DMS153 (cell line): ENCODE measurements at regions not wholly inside any gene's neighbourhood (a gene's known extent, or its start where the extent isn't known, plus 50 kb on each side); places are given as distances from the start of the nearest gene placed in this dataset.

Experiments used
- DNase-seq: peaks from one replicate; lab custom pipeline; 2025; lab: John Stamatoyannopoulos, UW

DNA sequence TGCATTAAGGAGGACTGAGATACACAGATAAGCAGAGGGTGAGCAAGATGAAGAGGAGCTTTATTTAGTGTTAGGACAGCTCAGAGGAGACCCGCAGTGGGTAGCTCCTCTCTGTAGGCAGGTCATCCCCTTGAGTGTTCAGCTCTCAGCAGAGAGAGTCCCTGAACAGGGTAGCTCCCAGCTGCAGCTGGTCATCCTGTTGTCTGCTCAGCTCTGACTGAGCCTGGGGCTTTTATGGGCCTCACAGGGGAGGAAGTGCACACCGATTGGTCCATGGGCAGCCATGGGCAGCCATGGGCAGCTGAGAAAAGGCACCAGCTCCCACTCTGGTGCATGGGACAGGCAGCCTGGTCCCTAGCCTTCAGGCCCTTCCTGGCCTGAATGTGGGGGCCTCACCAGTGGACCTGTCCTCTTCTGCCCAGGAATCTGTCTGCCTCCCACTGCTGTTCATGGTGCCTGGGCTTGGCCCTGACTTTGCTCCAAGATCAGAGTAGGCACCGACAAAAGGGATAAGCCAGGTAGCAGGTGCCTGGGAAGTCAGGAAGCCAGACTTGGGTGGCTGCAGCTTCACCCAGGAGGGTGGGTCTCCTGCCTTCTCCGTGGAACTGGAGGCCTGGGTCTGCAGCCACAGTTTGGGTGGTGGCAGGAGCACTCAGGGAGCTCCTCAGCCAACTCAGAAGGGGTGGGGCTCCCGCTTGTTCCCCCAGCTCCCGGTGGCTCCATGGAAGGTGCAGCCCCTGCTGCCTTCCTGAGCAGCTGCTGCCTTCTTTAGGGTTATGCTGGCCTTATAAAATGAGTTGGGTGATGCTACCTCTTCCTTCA is 54.7 kb downstream of the MYEOV start:
- no peak for DNase-seq

DNA sequence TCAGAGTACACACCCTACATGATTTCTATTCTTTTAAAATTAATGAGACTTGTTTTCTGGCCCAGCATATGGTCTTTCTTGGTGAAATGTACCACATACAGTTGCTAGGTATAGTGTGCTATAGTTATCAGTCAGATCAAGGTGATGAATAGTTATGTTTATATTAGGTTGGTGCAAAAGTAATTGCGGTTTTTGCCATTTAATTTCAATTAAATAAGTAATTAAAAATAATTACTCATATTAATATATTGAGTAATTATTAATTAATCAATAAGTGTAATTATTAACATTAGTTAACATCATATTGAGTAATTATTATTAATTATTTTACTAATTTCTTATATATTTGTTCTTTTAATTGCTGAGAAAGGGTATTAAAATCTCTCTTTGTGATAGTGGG is 56.1 kb downstream of the MYEOV start:
- DNase-seq = no peak

DNA sequence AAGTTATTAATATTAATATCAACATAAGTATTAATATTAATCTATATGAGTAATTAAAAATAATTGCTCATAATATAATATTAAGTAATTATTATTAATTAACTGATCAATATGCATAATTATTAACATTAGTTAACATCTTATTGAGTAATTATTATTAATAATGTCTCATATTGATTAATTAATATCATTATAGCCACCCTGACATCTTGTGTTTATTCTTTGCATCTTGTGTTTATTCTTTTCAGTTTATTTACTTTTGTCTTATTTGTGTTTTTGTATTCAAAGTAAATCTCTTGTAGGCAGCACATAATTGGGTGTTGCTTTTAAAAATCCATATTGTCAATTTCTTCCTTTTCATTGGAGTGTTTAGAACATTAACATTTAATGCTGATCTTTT is 56.6 kb downstream of the MYEOV start:
- DNase-seq = no peak

GRCh38 chr11:69351460-69351859 is 57.5 kb downstream of the MYEOV start:
- DNase-seq = no peak

- no peak for DNase-seq
Observed at GRCh38 chr11:69352166-69352565, 58.2 kb downstream of the MYEOV start.

GRCh38 chr11:69352715-69353319 is 58.9 kb downstream of the MYEOV start:
- DNase-seq = no peak

- DNase-seq = no peak
Observed at GRCh38 chr11:69353696-69354544, 60.0 kb downstream of the MYEOV start.

DNA sequence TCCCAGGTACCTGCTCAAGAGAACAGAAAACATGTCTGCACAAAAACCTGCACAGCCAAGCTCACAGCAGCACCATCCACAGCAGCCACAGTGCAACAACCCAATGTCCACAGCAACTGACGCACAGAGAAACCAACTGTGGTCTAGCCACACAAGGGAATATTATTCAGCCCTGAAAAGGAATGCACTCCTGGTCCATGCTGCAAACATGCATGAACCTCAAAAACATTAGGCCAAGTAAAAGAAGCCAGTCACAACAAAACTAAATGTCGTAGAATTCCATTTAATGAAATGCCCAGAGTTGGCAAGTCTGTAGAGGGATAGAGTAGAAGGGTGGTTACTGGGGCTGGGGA is 60.6 kb downstream of the MYEOV start:
- DNase-seq = no peak

- DNase-seq = no peak
Observed at GRCh38 chr11:69355346-69355940, 61.5 kb downstream of the MYEOV start.

GRCh38 chr11:69355959-69356702 is 62.2 kb downstream of the MYEOV start:
- no peak for DNase-seq

- DNase-seq = no peak
Observed at GRCh38 chr11:69356703-69357457, 62.9 kb downstream of the MYEOV start.

- DNase-seq = no peak
Observed at GRCh38 chr11:69357458-69358397, 63.8 kb downstream of the MYEOV start.

- no peak for DNase-seq
Observed at GRCh38 chr11:69358398-69359020, 64.6 kb downstream of the MYEOV start.

- DNase-seq = no peak
Observed at GRCh38 chr11:69359735-69360480, 66.0 kb downstream of the MYEOV start.

DNA sequence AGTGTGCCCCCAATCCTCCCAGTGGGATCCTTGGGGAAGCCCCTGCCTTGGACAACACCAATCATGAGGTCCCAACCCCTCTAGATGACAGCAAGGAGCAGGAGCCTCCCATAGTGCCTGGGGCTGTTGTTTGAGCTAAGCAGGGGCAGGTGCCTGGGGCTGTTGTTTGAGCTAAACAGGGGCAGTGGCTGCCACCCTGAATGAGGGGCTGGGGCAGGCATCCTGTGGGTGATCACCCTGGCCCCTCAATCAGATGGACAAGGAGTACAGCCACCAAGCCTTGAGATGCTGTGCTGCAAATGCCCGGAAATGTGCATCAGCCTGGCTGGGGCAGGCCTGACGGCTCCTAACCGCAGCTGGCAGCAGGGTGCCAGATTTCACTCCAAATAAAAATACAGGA is 66.7 kb downstream of the MYEOV start:
- DNase-seq = no peak

GRCh38 chr11:69361048-69361447 is 67.1 kb downstream of the MYEOV start:
- DNase-seq = no peak

GRCh38 chr11:69361466-69361865 is 67.5 kb downstream of the MYEOV start:
- DNase-seq = no peak

GRCh38 chr11:69362315-69362714 is 68.4 kb downstream of the MYEOV start:
- no peak for DNase-seq

DNA sequence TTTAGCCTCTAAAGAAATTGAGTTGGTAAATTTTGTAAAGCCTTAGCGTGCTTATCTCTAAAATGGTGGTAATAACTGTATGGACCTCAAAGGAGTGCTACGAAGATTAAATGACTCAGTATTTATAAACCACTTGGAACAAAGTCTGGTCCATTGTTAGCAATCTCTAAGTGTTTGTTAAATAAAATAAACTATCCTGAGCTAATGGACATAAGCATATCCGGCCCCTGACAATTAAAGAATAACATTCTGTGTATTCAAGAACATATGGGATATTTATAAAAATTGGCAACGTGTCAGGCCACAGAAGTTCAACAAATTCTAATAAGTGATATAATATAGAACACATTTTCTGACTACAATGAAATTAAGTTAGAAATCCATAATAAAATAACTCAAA is 71.0 kb downstream of the MYEOV start:
- peak; percentile 33 for DNase-seq
